RWPE2 (cell line): ENCODE measurements at regions not wholly inside any gene's neighbourhood (a gene's known extent, or its start where the extent isn't known, plus 50 kb on each side); places are given as distances from the start of the nearest gene placed in this dataset.
"Not testable (repeated sequence)": the region's sequence is repeated elsewhere in the genome, so short reads cannot be mapped to it uniquely, and the experiment has no call there.

Experiments
- ATAC-seq: fragments of 200-7000 bp; cut with Tn5 transposase; 3 replicates; pipeline ENCODE4 v1.9.1; 2021; ENCODE audit warnings: low read depth
- DNase-seq: peaks from one replicate; pipeline ENCODE4 v3.0.0-alpha.2; 2020; ENCODE audit warnings: low spot score
- H3K27ac ChIP-seq: fragments of 450-650 bp; 2 replicates; pipeline ENCODE4 v1.5.1; 2017; ENCODE audit warnings: mild to moderate bottlenecking; ENCODE audit not compliant: poor library complexity, severe bottlenecking
- H3K27me3 ChIP-seq: fragments of 250-450 bp; sonication (Bioruptor Pico); 2 replicates; pipeline ENCODE4 v1.5.1; 2021; ENCODE audit warnings: mild to moderate bottlenecking, moderate library complexity; ENCODE audit not compliant: insufficient read depth, poor library complexity, severe bottlenecking
- H3K36me3 ChIP-seq: fragments of 250-450 bp; sonication (Bioruptor Pico); 2 replicates; pipeline ENCODE4 v1.5.1; 2020; ENCODE audit warnings: low read depth, mild to moderate bottlenecking, moderate library complexity
- H3K4me1 ChIP-seq: fragments of 250-450 bp; sonication (Bioruptor Pico); 2 replicates; pipeline ENCODE4 v1.5.1; 2021; ENCODE audit warnings: mild to moderate bottlenecking, moderate library complexity; ENCODE audit not compliant: insufficient read depth, poor library complexity, severe bottlenecking
- H3K4me3 ChIP-seq: fragments of 250-450 bp; sonication (Bioruptor Pico); 2 replicates; pipeline ENCODE4 v1.5.1; 2021; ENCODE audit warnings: mild to moderate bottlenecking, moderate library complexity; ENCODE audit not compliant: severe bottlenecking
- H3K9me3 ChIP-seq: fragments of 250-450 bp; sonication (Bioruptor Pico); 2 replicates; pipeline ENCODE4 v1.5.1; 2021; ENCODE audit warnings: mild to moderate bottlenecking, moderate library complexity; ENCODE audit not compliant: severe bottlenecking
- TF ChIP-seq, protein P1 (sequence below): fragments of 450-650 bp; IDR thresholded peaks from one replicate; pipeline ENCODE4 v1.5.1; 2017; ENCODE audit warnings: mild to moderate bottlenecking, moderate library complexity; ENCODE audit not compliant: poor library complexity, severe bottlenecking

DNA sequence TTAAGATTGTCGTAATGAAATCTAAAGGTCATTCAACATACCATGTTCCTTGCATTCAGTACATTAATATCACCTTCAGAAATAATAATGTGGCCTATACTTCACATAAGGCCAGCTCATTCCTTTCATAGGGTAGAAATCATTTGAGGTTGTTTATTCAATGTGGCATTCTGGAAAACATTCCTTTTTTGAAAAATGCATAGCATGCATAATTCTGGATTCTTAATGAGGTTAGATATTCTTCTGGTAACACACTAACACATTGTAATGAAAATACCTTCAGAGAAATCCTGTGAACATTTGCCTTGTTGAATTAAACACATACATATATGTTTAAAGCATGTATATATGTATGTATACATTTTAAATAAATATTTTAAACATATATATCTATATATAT lies 204.6 kb upstream of the KCNH7 start:
- Histone ChIP-seq H3K27ac (no peak overlapping the region), H3K4me3 (no peak overlapping the region), H3K9me3 (no peaks in the 10 kb centered on the region), H3K36me3 (no peaks in the 10 kb centered on the region), H3K27me3 (no peaks in the 10 kb centered on the region), H3K4me1 (no peaks in the 10 kb centered on the region)
- DNase-seq (no peak), ATAC-seq (no peak)
- TF ChIP-seq, protein P1, sequence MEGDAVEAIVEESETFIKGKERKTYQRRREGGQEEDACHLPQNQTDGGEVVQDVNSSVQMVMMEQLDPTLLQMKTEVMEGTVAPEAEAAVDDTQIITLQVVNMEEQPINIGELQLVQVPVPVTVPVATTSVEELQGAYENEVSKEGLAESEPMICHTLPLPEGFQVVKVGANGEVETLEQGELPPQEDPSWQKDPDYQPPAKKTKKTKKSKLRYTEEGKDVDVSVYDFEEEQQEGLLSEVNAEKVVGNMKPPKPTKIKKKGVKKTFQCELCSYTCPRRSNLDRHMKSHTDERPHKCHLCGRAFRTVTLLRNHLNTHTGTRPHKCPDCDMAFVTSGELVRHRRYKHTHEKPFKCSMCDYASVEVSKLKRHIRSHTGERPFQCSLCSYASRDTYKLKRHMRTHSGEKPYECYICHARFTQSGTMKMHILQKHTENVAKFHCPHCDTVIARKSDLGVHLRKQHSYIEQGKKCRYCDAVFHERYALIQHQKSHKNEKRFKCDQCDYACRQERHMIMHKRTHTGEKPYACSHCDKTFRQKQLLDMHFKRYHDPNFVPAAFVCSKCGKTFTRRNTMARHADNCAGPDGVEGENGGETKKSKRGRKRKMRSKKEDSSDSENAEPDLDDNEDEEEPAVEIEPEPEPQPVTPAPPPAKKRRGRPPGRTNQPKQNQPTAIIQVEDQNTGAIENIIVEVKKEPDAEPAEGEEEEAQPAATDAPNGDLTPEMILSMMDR: no peak

DNA sequence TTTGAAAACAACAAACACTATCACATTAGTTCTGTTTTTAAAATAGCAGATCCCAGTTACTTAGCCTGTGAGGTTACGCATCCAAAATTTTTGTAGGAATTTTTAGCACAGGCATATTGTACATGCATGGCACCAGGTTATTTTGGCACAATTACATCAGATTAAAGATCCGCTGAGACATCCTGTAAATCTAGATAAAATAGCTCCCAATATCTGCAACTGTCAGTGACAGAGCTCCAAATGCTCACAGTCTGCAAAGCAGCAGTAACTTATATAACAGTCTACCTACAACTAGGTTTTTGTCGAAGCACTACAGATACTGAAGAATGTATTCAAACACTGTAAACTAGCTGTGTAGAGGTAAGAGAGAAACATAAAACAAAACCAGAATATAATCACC lies 200.7 kb upstream of the KCNH7 start:
- peaks cover 4% of the 10 kb centered on the region for H3K27me3 ChIP-seq
- H3K27ac ChIP-seq: no peak overlapping the region
- no peak for ATAC-seq
- DNase-seq: no peak
- H3K9me3 ChIP-seq: no peaks in the 10 kb centered on the region
- no peaks in the 10 kb centered on the region for H3K36me3 ChIP-seq
- H3K4me3 ChIP-seq: no peak overlapping the region
- no peaks in the 10 kb centered on the region for H3K4me1 ChIP-seq
- TF ChIP-seq, protein P1: no peak

DNA sequence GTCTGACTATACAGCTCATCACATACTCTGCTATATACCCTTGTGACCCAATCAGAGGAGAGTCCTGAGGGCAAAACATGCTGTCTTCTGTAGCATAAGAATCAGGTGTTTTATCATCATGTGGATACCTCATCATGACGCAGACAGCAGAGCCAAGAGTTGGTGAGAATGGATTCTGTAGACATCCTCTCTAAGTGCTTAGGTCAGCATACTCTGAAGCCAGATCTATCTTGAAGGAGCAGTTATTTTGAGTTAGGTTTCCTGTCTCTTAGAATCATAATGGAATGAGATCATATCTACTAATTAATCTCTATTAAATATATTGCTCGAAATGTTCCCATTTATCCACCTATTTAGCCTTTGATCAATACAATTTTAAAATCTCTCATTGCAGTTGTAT lies 190.2 kb upstream of the KCNH7 start:
- Histone ChIP-seq H3K36me3 (no peaks in the 10 kb centered on the region), H3K27me3 (peaks cover 6% of the 10 kb centered on the region), H3K9me3 (no peaks in the 10 kb centered on the region), H3K4me3 (no peak overlapping the region), H3K4me1 (no peaks in the 10 kb centered on the region), H3K27ac (no peak overlapping the region)
- TF ChIP-seq, protein P1: no peak
- ATAC-seq: no peak
- no peak for DNase-seq

DNA sequence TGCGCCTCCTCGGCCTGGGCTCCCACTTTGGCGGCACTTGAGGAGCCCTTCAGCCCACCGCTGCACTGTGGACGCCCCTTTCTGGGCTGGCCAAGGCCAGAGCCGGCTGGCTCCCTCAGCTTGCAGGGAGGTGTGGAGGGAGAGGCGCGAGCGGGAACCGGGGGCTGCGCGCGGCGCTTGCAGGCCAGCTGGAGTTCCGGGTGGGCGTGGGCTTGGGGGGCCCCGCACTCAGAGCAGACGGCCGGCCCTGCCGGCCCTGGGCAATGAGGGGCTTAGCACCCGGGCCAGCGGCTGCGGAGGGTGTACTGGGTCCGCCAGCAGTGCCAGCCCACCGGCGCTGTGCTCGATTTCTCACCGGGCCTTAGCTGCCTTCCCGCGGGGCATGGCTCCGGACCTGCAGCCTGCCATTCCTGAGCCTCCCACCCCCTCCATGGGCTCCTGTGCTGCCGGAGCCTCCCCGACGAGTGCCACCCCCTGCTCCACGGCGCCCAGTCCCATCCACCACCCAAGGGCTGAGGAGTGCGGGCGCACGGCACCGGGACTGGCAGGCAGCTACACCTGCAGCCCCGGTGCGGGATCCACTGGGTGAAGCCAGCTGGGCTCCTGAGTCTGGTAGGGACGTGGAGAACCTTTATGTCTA lies 187.7 kb upstream of the KCNH7 start:
- not testable (repeated sequence) for H3K9me3 ChIP-seq, H3K27me3 ChIP-seq, DNase-seq, H3K4me1 ChIP-seq, ATAC-seq, H3K36me3 ChIP-seq, H3K4me3 ChIP-seq, H3K27ac ChIP-seq

DNA sequence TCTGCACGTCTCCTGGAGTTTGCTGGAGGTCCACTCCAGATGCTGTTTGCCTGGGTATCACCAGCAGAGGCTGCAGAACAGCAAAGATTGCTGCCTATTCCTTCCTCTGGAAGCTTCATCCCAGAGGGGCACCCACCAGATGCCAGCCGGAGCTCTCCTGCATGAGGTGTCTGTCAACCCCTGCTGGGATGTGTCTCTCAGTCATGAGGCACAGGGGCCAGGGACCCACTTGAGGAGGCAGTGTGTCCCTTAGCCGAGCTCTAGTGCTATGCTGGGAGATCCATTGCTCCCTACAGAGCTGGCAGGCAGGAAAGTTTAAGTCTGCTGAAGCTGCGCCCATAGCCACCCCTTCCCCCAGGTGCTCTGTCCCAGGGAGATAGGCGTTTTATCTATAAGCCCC lies 178.3 kb upstream of the KCNH7 start:
- H3K27me3 ChIP-seq, H3K27ac ChIP-seq, H3K4me1 ChIP-seq, H3K4me3 ChIP-seq, H3K36me3 ChIP-seq, H3K9me3 ChIP-seq, DNase-seq, ATAC-seq: not testable (repeated sequence)

DNA sequence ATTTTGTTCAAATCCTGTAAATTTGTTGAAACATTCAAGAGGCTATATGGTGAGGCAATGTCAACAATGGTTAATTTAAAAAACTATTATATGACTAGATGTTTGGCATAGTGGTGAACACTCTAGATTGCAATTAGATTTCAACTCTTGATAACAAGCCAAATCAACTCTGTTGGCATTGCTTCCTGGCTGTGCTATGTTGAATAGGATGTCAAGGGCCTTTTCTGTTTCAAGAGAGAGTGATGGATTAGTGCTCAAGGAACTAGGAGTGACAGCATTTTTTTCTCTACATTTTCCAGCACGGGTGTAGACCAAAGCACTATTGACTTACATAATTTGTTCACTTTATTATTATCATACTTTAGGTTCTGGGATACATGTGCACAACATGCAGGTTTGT lies 172.4 kb upstream of the KCNH7 start:
- no peak overlapping the region for H3K4me3 ChIP-seq
- H3K9me3 ChIP-seq: no peaks in the 10 kb centered on the region
- TF ChIP-seq, protein P1: no peak
- no peaks in the 10 kb centered on the region for H3K27me3 ChIP-seq
- no peaks in the 10 kb centered on the region for H3K4me1 ChIP-seq
- H3K36me3 ChIP-seq: no peaks in the 10 kb centered on the region
- no peak overlapping the region for H3K27ac ChIP-seq
- DNase-seq (no peak), ATAC-seq (no peak)
